ENCODE measurements at regions not wholly inside any gene's neighbourhood (a gene's known extent, or its start where the extent isn't known, plus 50 kb on each side); places are given as distances from the start of the nearest gene placed in this dataset.

- TF ChIP-seq CTCF (IDR thresholded peaks at IDR 0.05) (no peak), TCF7L2 (IDR thresholded peaks at IDR 0.05; ENCODE audit: low read depth, low read length) (no peak), REST (IDR thresholded peaks at IDR 0.05; ENCODE audit: insufficient read depth in 1 of 2, low read depth in 2 of 2, low read length in 1 of 2) (no peak), SIN3A (IDR thresholded peaks at IDR 0.05; ENCODE audit: borderline replicate concordance, insufficient read depth, low read depth, low read length) (no peak)
Measured at GRCh38 chr1:93025572-93025971, 53.5 kb upstream of the MTF2 start.

All from Panc1 (cell line).